Stimulated activated CD4-positive, alpha-beta T cell treated with anti-CD3 and anti-CD28 coated beads, TNF-alpha, amount 100 ng/mL, for 4 hours (primary cell): ENCODE measurements at regions not wholly inside any gene's neighbourhood (a gene's known extent, or its start where the extent isn't known, plus 50 kb on each side); places are given as distances from the start of the nearest gene placed in this dataset.

ENCODE experiments used
- DNase-seq, 3 experiments: peaks; one replicate each; pipeline ENCODE4 v3.0.0-alpha.2; 2020; ENCODE audit warnings: low read depth in 3 of 3

DNA sequence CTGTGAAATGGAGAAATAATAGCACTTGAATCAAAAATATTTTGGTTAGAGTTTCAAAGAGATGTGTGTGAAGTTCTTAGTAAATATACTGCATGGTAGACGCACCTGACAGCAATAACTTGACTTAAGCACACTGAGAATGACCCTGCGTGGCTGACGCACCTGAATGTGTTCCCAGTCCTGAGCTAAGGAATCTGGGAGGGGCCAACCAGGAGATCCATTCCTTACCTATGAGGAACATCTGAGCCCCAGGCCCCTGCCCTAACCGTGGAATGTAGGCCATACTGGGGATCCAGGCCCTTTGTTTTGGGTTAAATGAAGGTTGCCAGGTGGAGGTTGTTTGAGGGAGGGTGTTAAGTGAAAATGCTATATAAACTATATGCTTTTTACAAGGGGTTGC, 284.4 kb downstream of the RBM43 start:
- DNase-seq = no peak

- DNase-seq = no peak
Measured at GRCh38 chr2:150976604-150977003, 285.1 kb downstream of the RBM43 start.

DNA sequence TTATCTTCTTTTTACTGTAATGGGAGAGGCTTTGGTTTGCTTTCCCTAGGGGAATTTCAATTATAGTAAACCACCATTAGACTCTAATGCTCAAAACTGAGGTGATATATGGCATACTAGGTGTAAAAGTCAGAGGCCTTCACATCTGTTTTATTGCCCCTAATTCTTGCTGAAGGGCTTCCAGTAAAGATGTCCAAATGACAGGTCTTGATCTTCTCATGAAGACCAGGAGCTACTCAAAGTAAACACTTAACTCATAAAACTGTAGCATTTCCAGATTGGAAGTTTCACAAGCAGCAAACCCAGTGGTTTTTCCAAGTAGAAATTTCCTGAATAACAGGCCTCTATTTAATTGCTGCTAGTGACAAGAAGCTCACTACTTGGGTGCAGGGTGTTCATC, 286.8 kb downstream of the RBM43 start:
- no peak for DNase-seq

DNA sequence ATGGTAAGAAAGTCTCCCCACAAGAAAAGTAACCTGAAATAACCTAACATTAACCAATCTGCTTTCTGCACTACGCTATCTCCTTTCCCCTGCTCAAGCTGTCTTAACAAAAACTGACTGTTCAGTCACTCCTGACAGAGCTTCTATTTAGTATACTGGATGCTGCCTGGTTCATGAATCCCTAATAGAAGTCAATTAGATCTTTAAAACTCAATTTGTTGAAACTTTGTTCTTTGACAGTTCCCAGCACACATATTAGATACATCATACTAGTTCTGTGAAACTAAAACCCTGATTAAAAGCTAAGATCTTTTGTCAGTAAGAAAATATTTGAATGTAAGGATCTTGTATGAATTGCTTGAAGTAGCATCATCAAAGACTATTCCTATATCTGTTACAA, 287.4 kb downstream of the RBM43 start:
- DNase-seq = no peak

- no peak for DNase-seq
Measured at GRCh38 chr2:150971910-150972309, 289.8 kb downstream of the RBM43 start.

DNA sequence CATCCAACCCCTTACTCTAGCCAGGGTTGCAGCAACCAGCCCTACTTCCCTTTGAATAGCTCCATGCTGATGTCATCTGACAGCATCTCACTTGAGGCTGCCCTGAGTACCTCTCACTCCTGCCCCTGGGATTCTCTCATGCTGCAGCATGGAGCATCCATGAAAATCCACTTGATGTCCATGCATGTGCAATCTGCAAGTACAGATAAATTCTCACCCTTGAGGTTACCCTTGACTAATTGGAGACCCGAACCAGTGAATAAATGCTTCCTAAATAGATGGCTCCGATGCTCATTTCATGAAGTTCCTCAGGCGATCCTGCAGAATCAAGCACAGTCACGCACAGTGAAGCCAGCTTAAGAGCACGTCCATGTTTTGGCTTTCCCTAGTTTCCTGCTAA, 298.3 kb downstream of the RBM43 start:
- no peak for DNase-seq

DNA sequence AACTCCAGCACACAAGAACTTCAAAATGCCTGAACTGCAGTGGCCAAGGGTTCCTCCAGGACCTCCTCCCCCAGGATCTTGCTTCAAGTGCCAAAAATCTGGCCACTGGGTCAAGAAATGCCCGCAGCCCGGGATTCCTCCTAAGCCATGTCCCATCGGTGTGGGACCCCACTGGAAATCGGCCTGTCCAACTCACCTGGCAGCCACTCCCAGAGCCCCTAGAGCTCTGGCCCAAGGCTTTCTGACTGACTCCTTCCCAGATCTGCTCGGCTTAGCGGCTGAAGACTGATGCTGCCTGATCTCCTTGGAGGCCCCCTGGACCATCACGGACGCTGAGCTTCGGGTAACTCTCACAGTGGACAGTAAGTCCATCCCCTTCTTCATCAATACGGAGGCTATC, 306.4 kb downstream of the RBM43 start:
- DNase-seq = no peak

GRCh38 chr2:150946831-150947230, 314.8 kb downstream of the RBM43 start:
- no peak for DNase-seq

GRCh38 chr2:150944315-150944714, 317.3 kb downstream of the RBM43 start:
- DNase-seq = no peak

DNA sequence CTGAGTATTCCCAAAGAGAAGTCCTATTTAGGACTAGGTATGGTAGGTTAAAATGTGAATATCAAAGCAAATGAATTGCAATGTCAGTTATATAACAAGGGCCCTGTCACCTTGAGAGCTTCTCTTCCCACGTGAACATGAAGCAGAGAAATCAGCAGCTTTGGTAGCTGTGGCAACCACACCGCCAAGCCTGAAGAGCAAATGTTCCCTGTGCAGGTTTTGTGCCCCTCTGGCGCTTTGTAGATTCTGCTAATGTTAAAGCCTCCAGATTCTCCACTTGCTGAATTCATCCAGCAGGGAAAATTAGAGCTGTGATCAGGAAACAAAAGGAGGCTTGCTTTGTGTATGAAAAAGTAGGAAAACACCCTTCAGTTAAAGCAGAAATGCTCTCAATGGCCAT, 322.6 kb downstream of the RBM43 start:
- DNase-seq = no peak

DNA sequence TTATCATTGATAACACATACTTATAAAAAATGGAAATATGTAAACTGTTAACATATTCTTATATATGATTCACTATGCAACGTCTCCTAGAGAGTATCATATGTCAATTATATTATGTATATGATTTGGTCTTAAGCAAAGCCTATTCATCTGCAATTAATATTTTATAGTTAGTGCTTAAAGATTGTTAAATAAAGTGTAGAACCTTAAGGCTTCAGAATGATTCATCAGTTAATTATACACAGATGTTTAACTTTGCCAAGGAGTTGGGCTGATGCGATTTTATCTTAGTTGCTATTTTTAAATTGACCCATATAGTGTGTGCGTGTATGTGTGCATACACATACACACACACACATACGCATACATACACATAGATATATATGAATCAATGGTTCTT, 323.1 kb downstream of the RBM43 start:
- DNase-seq = no peak

DNA sequence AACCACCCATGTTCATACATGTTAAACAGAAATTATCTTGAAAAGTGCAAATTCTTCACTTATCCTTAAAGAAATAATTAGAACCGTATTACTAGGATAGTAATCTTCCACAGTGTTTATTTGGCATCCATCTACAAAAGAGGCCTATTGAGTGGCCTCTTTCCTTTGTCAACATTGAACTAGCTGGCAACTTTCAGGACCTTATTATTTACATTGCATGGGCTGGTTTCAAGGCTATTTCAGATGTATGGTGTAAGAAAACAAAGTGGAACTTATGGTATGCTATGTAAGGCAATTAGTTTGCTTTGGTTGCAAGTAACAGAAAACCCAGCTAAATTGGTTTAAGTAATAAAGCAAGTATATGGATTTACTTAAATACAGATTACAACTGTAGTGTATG, 324.6 kb downstream of the RBM43 start:
- no peak for DNase-seq

GRCh38 chr2:150931451-150931850, 330.2 kb downstream of the RBM43 start:
- DNase-seq = no peak

- no peak for DNase-seq
Measured at GRCh38 chr2:150925611-150926010, 336.1 kb downstream of the RBM43 start.

GRCh38 chr2:150924878-150925277, 336.8 kb downstream of the RBM43 start:
- no peak for DNase-seq

GRCh38 chr2:150919901-150920300, 341.8 kb downstream of the RBM43 start:
- DNase-seq = no peak

DNA sequence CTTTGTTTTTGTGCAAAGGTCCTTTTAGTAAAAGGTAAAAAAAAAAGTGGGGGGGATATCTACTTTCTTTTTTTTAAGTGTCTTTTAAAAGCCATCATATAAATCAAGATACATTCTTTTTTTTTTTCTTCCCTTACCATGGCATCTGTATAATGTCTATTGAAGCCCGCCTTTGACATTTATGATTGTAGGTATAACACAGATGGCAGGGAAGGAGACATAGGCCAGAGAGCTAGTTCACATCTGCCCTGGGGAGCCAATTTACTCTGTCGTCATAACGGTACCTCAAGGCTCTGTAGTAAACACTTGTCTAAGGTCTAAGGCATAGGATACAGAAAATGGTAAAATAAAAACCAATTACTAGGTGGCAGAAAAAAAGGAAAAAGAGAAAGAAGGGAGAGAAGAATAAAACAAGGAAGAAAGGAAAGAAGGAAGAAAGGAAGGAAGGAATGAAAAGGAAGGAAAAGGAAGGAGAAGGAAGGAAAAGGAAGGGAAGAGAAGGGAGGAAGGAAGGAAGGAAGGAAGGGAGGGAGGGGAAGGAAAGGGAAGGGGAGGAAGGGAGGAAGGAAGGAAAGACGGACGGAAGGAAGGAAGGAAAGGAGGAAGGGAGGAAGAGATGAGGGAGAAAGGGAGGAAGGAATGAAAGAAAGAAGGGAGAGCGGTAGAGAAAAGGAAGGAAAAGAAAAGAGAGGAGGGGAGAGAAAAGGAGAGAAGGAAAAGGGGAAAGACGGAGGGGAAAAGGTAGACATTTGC, 343.5 kb downstream of the RBM43 start:
- no peak for DNase-seq

- no peak for DNase-seq
Measured at GRCh38 chr2:150916467-150917396, 344.9 kb downstream of the RBM43 start.

DNA sequence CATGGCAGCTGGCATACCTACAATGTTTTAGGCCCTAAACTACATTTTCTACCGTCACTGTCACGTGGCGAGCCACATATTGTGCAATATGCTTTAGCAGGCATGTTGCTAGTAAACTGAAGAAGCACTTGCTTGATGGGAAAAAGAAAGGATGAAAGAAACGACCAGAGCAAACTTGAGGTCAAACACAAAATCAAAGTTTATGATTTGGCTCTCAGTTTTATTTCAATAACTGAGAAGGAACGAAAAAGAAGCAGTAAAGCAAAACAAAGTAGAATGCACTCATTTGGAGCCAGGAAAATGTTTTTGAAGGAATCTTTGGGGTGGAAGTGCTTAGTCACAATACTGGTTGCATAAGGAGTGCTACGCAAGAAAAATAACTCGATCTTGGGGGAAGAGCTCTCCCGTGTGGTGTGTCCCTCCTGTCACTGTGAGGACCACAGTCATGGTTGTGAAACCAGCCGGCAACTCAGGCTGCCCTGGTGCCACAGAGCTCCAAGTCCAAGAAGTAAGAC, 349.8 kb downstream of the RBM43 start:
- DNase-seq = no peak

DNA sequence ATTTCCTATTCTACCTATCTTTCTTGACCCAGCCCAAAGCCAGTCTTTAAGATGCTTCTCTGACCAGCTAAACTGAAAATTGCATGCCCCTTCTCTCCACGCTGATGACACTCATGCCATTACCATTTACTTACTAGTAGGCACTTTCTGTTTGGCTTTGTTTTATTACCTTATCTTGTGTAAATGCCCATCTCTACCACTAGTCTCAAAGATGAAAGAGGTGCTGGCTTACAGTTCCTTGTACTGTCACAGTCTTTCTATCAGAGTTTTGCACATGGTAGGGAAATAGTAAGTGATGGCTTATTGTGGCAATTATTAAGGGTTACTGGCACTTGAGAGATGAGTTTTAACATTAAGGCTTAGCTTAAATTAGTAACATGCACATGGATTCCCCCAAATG, 352.1 kb downstream of the RBM43 start:
- DNase-seq = no peak

DNA sequence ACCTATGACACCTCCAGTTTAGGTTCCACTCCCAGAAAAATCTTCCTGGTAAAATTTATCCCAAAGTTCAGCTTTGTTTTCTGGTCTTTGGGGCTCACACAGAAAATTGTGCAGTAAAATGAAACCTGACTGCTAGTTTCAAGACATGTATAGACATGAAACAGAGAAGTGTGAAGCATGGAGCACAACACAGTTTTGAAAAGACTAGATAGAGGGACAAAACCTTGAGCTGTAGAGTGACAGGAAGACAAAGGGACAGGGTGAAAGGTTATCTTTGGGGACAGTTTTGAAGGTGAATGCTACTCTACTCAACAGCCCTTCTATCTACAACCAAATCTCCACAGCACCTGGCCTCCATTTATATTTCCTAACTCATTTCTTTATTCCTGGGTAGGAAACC, 352.6 kb downstream of the RBM43 start:
- no peak for DNase-seq

- DNase-seq = no peak
Measured at GRCh38 chr2:150907466-150907865, 354.2 kb downstream of the RBM43 start.

- no peak for DNase-seq
Measured at GRCh38 chr2:150903461-150903860, 358.2 kb downstream of the RBM43 start.
